H9 (cell line): ENCODE measurements at regions not wholly inside any gene's neighbourhood (a gene's known extent, or its start where the extent isn't known, plus 50 kb on each side); places are given as distances from the start of the nearest gene placed in this dataset.
A peak's percentile ranks its signal among the peaks of the same experiment; 100 is the strongest.

Experiments
- DNase-seq: peaks from one replicate; pipeline ENCODE4 v3.0.0-alpha.2; 2017
- H2AFZ ChIP-seq: one replicate; pipeline ENCODE4 v1.6.1; 2013; ENCODE audit warnings: mild to moderate bottlenecking, low read length, control low read depth, moderate library complexity
- H2AK5ac ChIP-seq: 2 replicates; pipeline ENCODE4 v1.6.1; 2013; ENCODE audit warnings: low read length, control low read depth, mixed read lengths; ENCODE audit not compliant: insufficient read length
- H2BK120ac ChIP-seq: one replicate; pipeline ENCODE4 v1.6.1; 2013; ENCODE audit warnings: low read depth, mild to moderate bottlenecking, low read length, control low read depth, inconsistent platforms; ENCODE audit not compliant: poor library complexity, severe bottlenecking
- H2BK12ac ChIP-seq: 2 replicates; pipeline ENCODE4 v1.6.1; 2013; ENCODE audit warnings: low read length, control low read depth, mixed read lengths, low read depth; ENCODE audit not compliant: insufficient read length
- H2BK15ac ChIP-seq: 2 replicates; pipeline ENCODE4 v1.6.1; 2013; ENCODE audit warnings: low read depth, low read length, control low read depth
- H2BK20ac ChIP-seq: one replicate; pipeline ENCODE4 v1.6.1; 2013; ENCODE audit warnings: low read depth, mild to moderate bottlenecking, low read length, control low read depth, inconsistent platforms; ENCODE audit not compliant: poor library complexity, severe bottlenecking
- H2BK5ac ChIP-seq: 2 replicates; pipeline ENCODE4 v1.6.1; 2013; ENCODE audit warnings: low read length, control low read depth, mixed read lengths; ENCODE audit not compliant: insufficient read length
- H3K14ac ChIP-seq: 2 replicates; pipeline ENCODE4 v1.6.1; 2013; ENCODE audit warnings: low read length, control low read depth; ENCODE audit not compliant: insufficient read depth
- H3K18ac ChIP-seq: 2 replicates; pipeline ENCODE4 v1.6.1; 2013; ENCODE audit warnings: low read depth, mild to moderate bottlenecking, mixed read lengths, low read length, control low read depth; ENCODE audit not compliant: insufficient read length
- H3K23ac ChIP-seq: 2 replicates; pipeline ENCODE4 v1.6.1; 2013; ENCODE audit warnings: low read length, control low read depth, mixed read lengths, low read depth; ENCODE audit not compliant: insufficient read length
- H3K23me2 ChIP-seq: 2 replicates; pipeline ENCODE4 v1.6.1; 2013; ENCODE audit warnings: low read depth, mild to moderate bottlenecking, mixed read lengths, low read length, control low read depth; ENCODE audit not compliant: insufficient read length, poor library complexity, severe bottlenecking
- H3K27ac ChIP-seq: 2 replicates; pipeline ENCODE4 v1.5.1; 2013; ENCODE audit warnings: low read length, control low read depth, mixed read lengths, low read depth; ENCODE audit not compliant: insufficient read length
- H3K27me3 ChIP-seq: 2 replicates; pipeline ENCODE4 v1.6.1; 2013; ENCODE audit warnings: low read length, control low read depth, inconsistent platforms; ENCODE audit not compliant: insufficient read depth
- H3K4ac ChIP-seq: 2 replicates; pipeline ENCODE4 v1.6.1; 2013; ENCODE audit warnings: low read depth, mild to moderate bottlenecking, control low read depth, inconsistent platforms, low read length, moderate library complexity
- H3K4me1 ChIP-seq: 2 replicates; pipeline ENCODE4 v1.6.1; 2013; ENCODE audit warnings: low read length, control low read depth, inconsistent platforms; ENCODE audit not compliant: insufficient read depth
- H3K4me2 ChIP-seq: 2 replicates; pipeline ENCODE4 v1.6.1; 2013; ENCODE audit warnings: low read length, control low read depth, mixed read lengths; ENCODE audit not compliant: insufficient read length, insufficient read depth
- H3K56ac ChIP-seq: 2 replicates; pipeline ENCODE4 v1.6.1; 2013; ENCODE audit warnings: low read depth, mild to moderate bottlenecking, mixed read lengths, low read length, control low read depth; ENCODE audit not compliant: insufficient read length
- H3K79me1 ChIP-seq: 2 replicates; pipeline ENCODE4 v1.6.1; 2013; ENCODE audit warnings: low read depth, mild to moderate bottlenecking, moderate library complexity, low read length, control low read depth, inconsistent platforms; ENCODE audit not compliant: insufficient read depth, poor library complexity, severe bottlenecking
- H3K79me2 ChIP-seq: 2 replicates; pipeline ENCODE4 v1.6.1; 2013; ENCODE audit warnings: low read length, control low read depth, inconsistent platforms; ENCODE audit not compliant: insufficient read depth
- H3K9ac ChIP-seq: 2 replicates; pipeline ENCODE4 v1.6.1; 2013; ENCODE audit warnings: low read length, control low read depth, mixed read lengths; ENCODE audit not compliant: insufficient read length; ENCODE audit errors: extremely low read depth
- H3K9me3 ChIP-seq: one replicate; pipeline ENCODE4 v1.6.1; 2013; ENCODE audit warnings: low read depth, low read length, inconsistent platforms; ENCODE audit not compliant: control insufficient read depth
- H3T11ph ChIP-seq: one replicate; pipeline ENCODE4 v1.6.1; 2013; ENCODE audit warnings: mild to moderate bottlenecking, low read length, control low read depth, inconsistent platforms
- H4K20me1 ChIP-seq: one replicate; pipeline ENCODE4 v1.6.1; 2013; ENCODE audit not compliant: control insufficient read depth, insufficient read length, insufficient read depth
- H4K5ac ChIP-seq: 2 replicates; pipeline ENCODE4 v1.6.1; 2013; ENCODE audit warnings: low read depth, mild to moderate bottlenecking, mixed read lengths, low read length, control low read depth; ENCODE audit not compliant: insufficient read length
- H4K8ac ChIP-seq: replicated peaks from 2 replicates; pipeline ENCODE4 v1.6.1; 2013; ENCODE audit warnings: low read length, control low read depth, mixed read lengths, low read depth; ENCODE audit not compliant: insufficient read length
- H4K91ac ChIP-seq: 2 replicates; pipeline ENCODE4 v1.6.1; 2013; ENCODE audit warnings: low read depth, mild to moderate bottlenecking, moderate library complexity, mixed read lengths, low read length, control low read depth; ENCODE audit not compliant: insufficient read length
- H3K27ac Mint-ChIP-seq, 3 experiments: 2 replicates in 2 of 3; 3 replicates in 1 of 3; pipeline ENCODE4 v1.8.0; 2020 to 2021; ENCODE audit warnings: mixed read lengths in 3 of 3, mild to moderate bottlenecking in 1 of 3, moderate library complexity in 1 of 3
- H3K27me3 Mint-ChIP-seq: 2 replicates; pipeline ENCODE4 v1.8.0; 2021; ENCODE audit warnings: low read depth, mild to moderate bottlenecking, moderate library complexity, mixed read lengths
- H3K36me3 Mint-ChIP-seq, 3 experiments: 2 replicates in 2 of 3; 3 replicates in 1 of 3; pipeline ENCODE4 v1.8.0; 2020 to 2021; ENCODE audit warnings: low read depth in 3 of 3, mixed read lengths in 3 of 3; ENCODE audit not compliant: insufficient read depth in 1 of 3
- H3K4me1 Mint-ChIP-seq, 2 experiments: 2 replicates each; pipeline ENCODE4 v1.8.0; 2020; ENCODE audit warnings: mixed read lengths in 2 of 2
- H3K4me3 Mint-ChIP-seq, 2 experiments: 2 replicates in 1 of 2; 3 replicates in 1 of 2; pipeline ENCODE4 v1.8.0; 2020 to 2021; ENCODE audit warnings: mild to moderate bottlenecking in 2 of 2, mixed read lengths in 2 of 2, moderate library complexity in 1 of 2
- H3K9me3 Mint-ChIP-seq, 2 experiments: 2 replicates in 1 of 2; 3 replicates in 1 of 2; pipeline ENCODE4 v1.8.0; 2020; ENCODE audit warnings: mild to moderate bottlenecking in 2 of 2, mixed read lengths in 2 of 2, moderate library complexity in 1 of 2
- WGBS: extraction: QIAGEN DNeasy Blood & Tissue Kit; methylation state at CpG from one replicate; pipeline ENCODE4 v1.1.7; 2013; ENCODE audit warnings: missing lambda C conversion rate, low lambda C conversion rate, mixed read lengths; ENCODE audit not compliant: insufficient read length; ENCODE audit errors: extremely low coverage; 5-methylcytosine and 5-hydroxymethylcytosine counted together
- TF ChIP-seq, protein P1 (sequence below): fragments of 200-600 bp; sonication (generic); conservative IDR thresholded peaks from 3 replicates; pipeline ENCODE4 v1.8.0; 2021; ENCODE audit warnings: antibody characterized with exemption, mild to moderate bottlenecking

DNA sequence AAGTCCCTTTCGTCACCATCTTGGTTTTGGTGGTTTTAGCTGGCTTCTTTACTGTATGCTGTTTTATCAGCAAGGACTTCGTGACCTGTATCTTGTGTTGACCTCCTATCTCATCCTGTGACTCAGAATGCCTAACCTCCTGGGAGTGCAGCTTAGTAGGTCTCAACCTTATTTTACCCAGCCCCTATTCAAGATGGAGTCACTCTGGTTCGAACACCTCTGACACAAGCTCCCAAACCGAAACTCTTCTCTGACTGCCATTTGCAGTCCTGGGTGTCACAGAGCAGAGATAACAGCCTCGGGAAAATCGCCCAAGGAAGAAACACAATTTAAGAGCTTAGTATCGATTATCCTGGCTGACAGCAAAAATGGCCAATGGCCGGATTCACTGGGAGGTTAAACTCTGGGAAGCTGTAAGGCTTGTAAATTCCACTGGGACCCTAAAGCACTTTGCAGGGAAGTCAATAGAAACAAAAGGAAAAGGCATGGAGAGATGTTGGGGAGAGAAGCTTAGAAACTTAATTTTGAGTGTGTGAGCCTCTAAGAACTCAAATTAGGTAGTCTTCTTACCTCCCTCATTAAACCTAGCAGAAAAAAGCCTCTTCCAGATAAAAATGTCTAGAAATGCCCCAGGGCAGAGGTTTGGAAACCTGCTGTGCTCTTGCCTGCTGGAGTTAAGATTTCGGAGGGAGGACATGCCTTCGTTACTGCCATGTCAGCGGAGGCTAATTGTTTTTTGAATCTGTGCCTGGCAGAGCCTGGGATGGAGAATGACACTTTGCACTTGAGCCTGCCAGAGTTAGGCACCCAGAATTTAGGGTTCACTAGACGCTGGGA lies 56.5 kb upstream of the RPH3A start:
- Histone ChIP-seq H3K23me2 (no peaks in the 10 kb centered on the region), H3K79me1 (no peaks in the 10 kb centered on the region), H3K14ac (no peak overlapping the region), H3K4ac (no peak overlapping the region), H2AFZ (no peak overlapping the region), H2BK15ac (no peak overlapping the region), H2BK20ac (no peak overlapping the region), H2BK120ac (no peak overlapping the region), H3K23ac (no peak overlapping the region), H2BK5ac (no peak overlapping the region), H3K9me3 (no peaks in the 10 kb centered on the region), H3K27me3 (no peaks in the 10 kb centered on the region), H3K4me1 (no peaks in the 10 kb centered on the region; the same call in 1 of the 2 replicates), H3K18ac (no peak overlapping the region), H3K27ac (no peak overlapping the region), H2BK12ac (no peak overlapping the region), H4K5ac (no peak overlapping the region), H4K8ac (no peak overlapping the region), H4K20me1 (no peaks in the 10 kb centered on the region), H2AK5ac (no peak overlapping the region), H3K79me2 (no peaks in the 10 kb centered on the region), H3T11ph (no peak overlapping the region), H3K56ac (no peak overlapping the region), H3K4me2 (no peak overlapping the region), H3K9ac (no peak overlapping the region), H4K91ac (no peak overlapping the region)
- H3K27me3 Mint-ChIP-seq: peaks cover 7% of the 10 kb centered on the region
- no peaks in the 10 kb centered on the region for H3K36me3 Mint-ChIP-seq
- WGBS: no CpG with 5 or more reads among the region's 12 CpGs
- peak overlapping the region in 2 of 3 experiments; percentile 18 to 76; a peak in 3 of 7 replicates for H3K27ac Mint-ChIP-seq
- DNase-seq: no peak
- no peak overlapping the region for H3K4me3 Mint-ChIP-seq
- peaks cover 10 to 13% of the 10 kb centered on the region in 2 experiments; a peak in 3 of 4 replicates for H3K4me1 Mint-ChIP-seq
- no peaks in the 10 kb centered on the region; a peak in 1 of 5 replicates for H3K9me3 Mint-ChIP-seq
- TF ChIP-seq, protein P1, sequence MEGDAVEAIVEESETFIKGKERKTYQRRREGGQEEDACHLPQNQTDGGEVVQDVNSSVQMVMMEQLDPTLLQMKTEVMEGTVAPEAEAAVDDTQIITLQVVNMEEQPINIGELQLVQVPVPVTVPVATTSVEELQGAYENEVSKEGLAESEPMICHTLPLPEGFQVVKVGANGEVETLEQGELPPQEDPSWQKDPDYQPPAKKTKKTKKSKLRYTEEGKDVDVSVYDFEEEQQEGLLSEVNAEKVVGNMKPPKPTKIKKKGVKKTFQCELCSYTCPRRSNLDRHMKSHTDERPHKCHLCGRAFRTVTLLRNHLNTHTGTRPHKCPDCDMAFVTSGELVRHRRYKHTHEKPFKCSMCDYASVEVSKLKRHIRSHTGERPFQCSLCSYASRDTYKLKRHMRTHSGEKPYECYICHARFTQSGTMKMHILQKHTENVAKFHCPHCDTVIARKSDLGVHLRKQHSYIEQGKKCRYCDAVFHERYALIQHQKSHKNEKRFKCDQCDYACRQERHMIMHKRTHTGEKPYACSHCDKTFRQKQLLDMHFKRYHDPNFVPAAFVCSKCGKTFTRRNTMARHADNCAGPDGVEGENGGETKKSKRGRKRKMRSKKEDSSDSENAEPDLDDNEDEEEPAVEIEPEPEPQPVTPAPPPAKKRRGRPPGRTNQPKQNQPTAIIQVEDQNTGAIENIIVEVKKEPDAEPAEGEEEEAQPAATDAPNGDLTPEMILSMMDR: no peak
